ENCODE measurements at regions not wholly inside any gene's neighbourhood (a gene's known extent, or its start where the extent isn't known, plus 50 kb on each side); places are given as distances from the start of the nearest gene placed in this dataset.

GRCh38 chr2:138105358-138105757, 141.1 kb downstream of the HNMT start:
- no peak for DNase-seq (ENCODE audit: low read depth)

DNA sequence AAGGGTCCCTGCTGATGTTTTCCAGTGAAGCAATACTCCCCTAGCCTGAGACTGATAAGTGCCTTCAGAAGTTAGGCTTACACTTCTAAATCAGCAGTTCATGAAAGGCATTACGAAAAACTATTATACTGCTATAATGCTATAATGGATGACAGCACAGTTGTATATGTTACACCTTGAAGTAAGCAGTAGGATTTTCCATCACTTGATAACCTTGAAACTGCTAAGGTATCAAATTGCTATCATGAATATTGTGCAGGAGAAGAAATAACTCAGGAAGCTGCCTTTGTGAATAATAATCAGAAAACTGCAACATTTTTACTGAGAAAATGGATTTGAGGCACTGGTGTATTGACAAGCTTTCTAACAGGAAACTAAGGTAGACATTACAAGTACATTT, 142.3 kb downstream of the HNMT start:
- no peak for DNase-seq (ENCODE audit: low read depth)

GRCh38 chr2:138107288-138107687, 143.0 kb downstream of the HNMT start:
- DNase-seq (ENCODE audit: low read depth), result no peak

DNA sequence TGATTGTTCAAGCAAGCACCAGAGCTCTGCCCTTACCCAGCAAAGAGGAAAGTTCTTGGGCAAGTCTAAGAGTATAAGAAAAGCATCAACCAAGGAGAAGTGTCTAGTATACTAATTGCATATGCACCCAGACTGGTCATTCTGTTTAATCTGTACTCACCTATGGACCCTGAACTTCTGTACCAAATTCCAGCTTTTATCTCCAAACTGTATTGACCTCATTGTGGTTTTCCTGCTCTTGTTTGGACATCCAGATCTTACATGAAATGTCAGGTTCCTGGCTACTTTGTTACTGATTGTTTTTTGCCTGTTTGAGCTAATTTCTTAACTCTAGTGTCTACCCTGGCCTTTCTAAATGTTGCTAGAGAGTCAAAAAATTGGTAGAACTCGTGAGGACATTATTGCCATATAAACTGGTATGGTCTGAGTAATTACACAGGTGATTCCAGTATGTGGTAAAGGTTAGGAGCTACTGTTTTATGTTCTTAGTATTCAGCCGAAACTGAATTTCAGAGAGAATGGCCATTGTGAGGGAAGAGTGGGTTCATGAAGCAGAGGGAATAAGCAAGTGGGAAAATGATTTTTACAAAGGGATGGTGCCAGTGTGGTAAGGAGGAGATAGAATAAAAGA, 146.3 kb downstream of the HNMT start:
- no peak for DNase-seq (ENCODE audit: low read depth)

DNA sequence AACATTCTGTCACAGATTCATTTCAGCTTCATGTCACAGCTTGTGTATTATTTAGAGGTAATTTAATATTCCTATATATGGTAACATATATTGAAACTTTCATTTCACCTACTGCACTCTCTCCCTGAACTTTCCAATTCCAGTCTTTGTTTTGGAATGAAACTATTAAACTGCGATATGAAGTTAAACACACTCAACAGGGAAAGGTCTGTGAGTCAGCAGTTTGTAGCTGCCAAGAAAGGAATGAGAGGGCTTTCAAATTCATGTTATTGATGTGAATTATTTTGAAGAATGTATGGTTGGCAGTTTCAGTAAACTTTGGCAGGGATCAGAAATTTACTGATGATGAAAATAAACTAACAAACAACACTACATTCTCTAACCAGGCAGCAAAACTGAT, 148.3 kb downstream of the HNMT start:
- no peak for DNase-seq (ENCODE audit: low read depth)

DNA sequence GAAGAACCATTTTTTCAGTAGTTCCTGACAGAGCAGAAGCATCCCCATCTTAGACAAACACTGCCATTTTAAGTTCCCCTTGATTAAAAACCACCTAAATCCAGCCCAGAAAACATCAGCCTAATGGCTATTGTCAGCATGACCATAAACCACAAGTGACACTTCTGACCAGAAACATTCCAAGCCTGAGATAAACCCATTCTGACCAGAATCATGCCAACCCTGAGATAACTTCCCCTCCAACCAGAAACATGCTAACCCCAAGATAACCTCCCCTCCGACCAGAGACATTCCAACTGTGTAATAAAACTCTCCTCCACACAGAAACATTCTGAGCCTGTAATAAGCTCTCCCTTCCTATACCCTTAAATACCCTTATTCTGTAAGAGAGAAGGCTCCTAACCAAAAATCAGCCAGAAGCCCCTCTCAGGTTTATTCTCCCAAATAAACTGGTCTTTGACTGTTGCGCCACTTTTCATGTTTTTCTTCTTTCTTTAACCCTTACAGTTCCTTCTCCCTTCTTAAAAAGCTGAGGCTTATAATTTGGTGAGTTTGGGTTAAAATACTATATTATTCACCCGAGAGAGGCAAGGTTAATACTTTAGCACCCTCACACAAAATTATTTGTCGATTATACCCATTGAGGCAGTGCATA, 149.7 kb downstream of the HNMT start:
- DNase-seq (ENCODE audit: low read depth), result no peak

GRCh38 chr2:138115666-138116065, 151.4 kb downstream of the HNMT start:
- peak; percentile 25 for DNase-seq (ENCODE audit: low read depth)

DNA sequence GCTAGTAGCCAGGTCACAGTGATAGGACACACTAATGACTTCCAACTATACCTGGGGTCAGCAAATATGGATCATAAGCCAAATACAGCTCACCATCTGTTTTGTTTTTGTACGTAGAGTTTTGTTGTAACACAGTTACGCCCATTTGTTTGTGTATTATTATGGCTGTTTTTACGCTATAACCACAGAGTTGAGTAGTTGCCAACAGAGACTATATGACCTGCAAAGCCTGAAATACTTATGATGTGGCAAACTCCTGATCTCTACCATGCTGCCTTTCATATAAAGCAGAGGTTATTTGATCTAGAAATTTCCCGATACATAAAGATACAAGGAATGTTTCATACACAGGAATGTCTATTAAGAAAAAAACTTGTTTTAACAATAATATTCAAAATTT, 152.2 kb downstream of the HNMT start:
- DNase-seq (ENCODE audit: low read depth), result no peak

DNA sequence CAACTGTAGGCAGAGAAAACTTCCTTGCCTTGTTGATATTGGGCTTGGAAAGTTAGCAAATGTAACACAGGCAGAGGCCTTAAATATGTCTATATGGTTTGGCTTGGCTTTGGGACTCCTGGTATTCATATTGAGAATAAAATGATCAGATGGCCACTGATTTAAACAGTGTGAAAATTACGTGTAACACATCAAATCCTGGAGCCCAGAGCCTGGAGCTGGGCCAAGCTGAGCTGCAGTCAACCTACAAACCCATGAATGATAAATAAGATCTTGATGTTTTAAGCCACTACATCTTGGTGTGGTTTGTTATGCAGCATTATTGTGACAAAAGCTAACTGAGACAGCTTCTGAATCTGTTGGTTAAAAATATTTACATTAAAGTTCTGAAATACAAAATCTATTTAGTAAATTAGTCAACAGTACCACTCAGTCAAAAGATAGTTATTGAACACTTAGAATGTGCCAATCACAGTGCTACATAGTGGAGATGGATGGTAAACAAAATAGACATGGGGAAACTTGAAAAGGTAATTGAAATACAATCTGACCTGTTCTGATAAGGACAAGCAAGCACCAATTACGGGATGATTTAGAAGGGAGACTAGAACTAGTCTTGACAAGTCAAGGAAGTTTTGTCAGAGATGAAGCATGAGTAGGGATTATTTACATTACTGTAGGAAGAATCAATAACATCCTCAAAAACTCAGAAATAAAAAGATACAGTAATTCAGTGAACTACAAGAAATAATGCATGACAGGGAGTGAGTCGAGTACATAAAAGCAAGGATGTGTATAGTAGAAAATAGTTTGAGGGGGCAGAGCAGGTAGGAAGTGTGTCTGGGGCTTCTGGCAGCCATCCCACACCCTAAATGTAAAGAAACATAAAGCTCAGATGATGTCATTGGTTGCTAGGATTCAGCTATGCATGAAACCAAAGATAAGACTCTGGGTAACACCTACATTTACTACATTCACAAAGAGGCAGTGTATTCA, 157.7 kb downstream of the HNMT start:
- no peak for DNase-seq (ENCODE audit: low read depth)

GRCh38 chr2:138122891-138123290, 158.6 kb downstream of the HNMT start:
- DNase-seq (ENCODE audit: low read depth), result no peak

DNA sequence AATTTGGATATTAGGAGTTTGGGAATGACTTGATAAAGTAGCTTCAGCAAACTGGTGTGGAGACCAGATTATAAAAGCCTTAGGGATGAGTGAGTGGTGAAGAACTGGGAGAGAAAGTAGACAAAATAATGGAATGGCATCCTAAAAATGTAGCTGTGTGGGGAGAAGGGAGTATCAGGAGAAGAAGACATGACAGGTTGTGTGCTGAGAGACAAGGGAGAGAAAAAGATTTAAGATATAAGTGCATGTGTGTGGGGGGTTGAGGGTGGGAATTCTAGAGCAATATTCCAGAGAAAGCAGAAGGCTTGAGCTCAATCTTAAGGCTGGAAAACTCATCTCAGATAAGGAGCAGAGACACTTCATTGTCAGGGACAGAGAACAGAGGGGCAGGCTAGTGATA, 159.5 kb downstream of the HNMT start:
- no peak for DNase-seq (ENCODE audit: low read depth)

DNA sequence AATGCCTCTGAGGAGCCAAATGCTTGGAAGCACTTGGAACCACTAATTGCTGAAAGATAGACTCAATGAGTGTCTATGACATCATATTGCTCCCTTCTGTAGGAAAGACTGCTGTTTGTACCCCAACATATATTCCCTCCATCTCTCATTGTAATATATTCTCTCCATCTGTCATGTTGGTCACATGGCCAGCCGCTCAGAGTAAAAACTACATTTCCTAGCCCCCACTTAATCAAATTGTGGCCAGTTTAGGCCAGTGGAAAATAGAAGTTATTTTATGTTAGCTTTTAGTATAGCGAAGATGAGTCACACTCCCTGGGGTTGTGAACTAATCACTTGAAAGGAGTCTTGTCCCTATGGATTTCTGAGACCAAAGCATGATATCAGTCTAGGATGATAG, 160.2 kb downstream of the HNMT start:
- no peak for DNase-seq (ENCODE audit: low read depth)

DNA sequence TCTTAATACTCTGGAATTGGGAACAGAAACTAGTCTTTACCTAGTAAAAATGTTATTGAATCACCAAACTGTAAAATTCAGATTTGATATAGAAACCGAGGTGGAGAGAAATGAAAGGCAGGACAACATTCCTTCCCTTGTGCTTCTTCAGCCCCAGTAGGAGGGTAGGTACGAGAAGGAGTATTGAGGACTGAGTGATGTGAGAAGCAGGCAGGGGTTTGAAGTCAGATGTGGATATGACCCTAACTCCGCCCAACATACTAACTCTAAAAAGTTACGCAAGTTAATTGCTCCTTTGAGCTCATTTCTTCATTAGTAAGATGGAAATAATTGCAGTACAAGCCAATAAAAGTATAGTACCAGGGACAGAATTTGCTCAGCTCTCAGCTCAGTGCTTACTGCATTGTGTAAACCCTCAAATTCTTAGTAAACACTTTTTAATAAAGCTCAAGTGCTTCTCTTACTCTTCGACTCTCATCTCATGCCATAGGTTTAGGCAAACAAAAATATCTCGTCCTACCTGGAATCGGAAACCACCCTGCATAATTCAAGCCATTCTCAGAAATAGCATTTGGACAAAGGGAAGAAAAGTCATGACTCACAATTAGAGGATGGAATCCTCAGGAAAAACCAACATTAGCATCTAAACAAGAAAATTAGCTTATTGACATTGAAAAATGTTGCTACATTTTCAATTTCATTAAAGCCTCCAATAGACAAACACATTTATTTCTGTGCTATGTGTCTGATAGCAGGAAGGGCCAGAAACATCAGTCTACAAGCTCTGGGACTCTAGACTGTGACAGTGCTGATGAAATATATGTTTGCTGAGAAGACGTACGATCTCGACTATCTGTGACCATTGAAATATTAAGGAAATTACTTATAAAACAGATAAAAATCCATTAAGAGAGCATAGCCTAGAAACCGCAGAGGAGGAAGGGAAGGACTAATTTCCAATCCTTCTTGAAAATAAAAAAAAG, 161.3 kb downstream of the HNMT start:
- no peak for DNase-seq (ENCODE audit: low read depth)

- DNase-seq (ENCODE audit: low read depth), result no peak
Measured at GRCh38 chr2:138132108-138132507, 167.8 kb downstream of the HNMT start.

GRCh38 chr2:138137949-138138348, 173.7 kb downstream of the HNMT start:
- DNase-seq (ENCODE audit: low read depth), result no peak

DNA sequence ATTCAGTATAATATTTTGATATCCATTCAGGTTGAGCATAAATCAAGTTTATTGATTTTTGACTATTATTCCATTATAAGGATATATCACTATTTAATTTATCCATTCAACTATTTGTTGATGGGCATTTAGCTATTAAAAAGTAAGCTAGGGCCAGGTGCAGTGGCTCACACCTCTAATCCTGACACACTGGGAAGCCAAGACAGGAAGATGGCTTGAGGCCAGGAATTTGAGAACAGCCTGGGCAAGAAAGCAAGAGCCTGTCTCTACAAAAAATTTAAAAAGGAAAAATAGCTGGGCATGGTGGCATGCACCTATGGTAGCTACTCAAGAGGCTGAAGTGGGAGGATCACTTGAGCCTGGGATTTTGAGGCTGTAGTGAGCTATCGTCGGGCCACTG, 183.5 kb downstream of the HNMT start:
- DNase-seq (ENCODE audit: low read depth), result no peak

GRCh38 chr2:138155304-138155703, 191.0 kb downstream of the HNMT start:
- no peak for DNase-seq (ENCODE audit: low read depth)

DNA sequence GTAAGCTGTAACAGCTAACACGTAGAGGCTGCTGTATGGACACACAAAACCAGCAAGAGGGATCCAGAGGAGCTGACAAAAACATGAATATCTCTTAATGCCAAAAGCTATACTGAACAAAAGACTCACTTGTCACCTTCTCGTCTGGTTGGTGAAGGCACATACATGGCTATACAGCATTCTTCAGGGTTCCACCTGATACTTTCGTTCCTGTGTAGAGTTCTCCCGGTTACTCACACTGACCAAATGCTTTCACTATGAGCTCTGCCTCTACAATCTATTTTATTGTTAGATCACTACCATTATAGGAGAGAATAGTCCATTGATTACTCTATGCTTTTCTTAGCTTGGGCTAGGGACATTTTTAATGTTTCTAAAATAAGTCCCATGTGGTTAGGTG, 193.1 kb downstream of the HNMT start:
- DNase-seq (ENCODE audit: low read depth), result no peak

- peak; percentile 53 for DNase-seq (ENCODE audit: low read depth)
Measured at GRCh38 chr2:138170485-138170884, 206.2 kb downstream of the HNMT start.

DNA sequence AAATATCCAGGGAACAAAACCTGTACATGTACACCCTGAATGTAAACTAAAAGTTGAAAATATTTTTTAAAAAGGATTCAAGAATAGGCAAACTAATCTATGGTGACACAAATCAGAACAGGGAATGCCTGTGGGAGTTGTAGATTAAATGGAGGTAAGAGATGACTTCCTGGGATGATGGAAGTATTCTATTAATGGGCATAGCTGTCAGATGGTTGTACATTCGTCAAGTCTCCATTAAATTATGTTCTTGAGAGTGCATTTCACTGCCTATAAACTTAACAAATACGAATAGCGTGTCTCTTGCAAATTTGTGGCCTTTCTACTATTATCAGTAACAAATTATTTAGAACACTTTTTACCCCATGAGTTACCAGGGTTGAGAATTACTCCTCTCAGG, 207.0 kb downstream of the HNMT start:
- DNase-seq (ENCODE audit: low read depth), result no peak

- no peak for DNase-seq (ENCODE audit: low read depth)
Measured at GRCh38 chr2:138175066-138175465, 210.8 kb downstream of the HNMT start.
